ENCODE measurements at regions not wholly inside any gene's neighbourhood (a gene's known extent, or its start where the extent isn't known, plus 50 kb on each side); places are given as distances from the start of the nearest gene placed in this dataset. TPM values are rescaled to one million over a fixed set of nuclear protein-coding genes. Genes with fewer than 3 reads are reported as not detected.
"Not testable (repeated sequence)": the region's sequence is repeated elsewhere in the genome, so short reads cannot be mapped to it uniquely, and the experiment has no call there.

GRCh38 chr15:101970605-101971004, 158.6 kb downstream of the OR4F15 start:
- FAIRE-seq; BruUV-seq (replicated peaks); ATAC-seq; intact Hi-C loops (cut with micrococcal nuclease; ENCODE audit: unreplicated experiment); in situ Hi-C loops (cut with HindIII; ENCODE audit: extremely low pct_ligation_motif_present, low pct_unique_long_range_greater_than_20kb); H3K27me3 ChIP-seq (ENCODE audit: control insufficient read depth in 1 of 2, insufficient read depth in 2 of 2, low read length in 2 of 2); CTCF ChIA-PET (ENCODE audit: low intra/inter-chr PET ratio, low total read pairs); H3K9me3 ChIP-seq (ENCODE audit: low read length); H3K4me3 ChIP-seq (replicated peaks in 1 of 3; ENCODE audit: insufficient read depth in 1 of 3, low read depth in 2 of 3, low read length in 3 of 3); H3K27ac ChIP-seq (ENCODE audit: extremely low read length, insufficient read depth, low read length); H3K36me3 ChIP-seq (replicated peaks in 1 of 2; ENCODE audit: control insufficient read depth in 1 of 2, insufficient read depth in 2 of 2, low read length in 2 of 2); POLR2A ChIA-PET; H3K79me2 ChIP-seq (ENCODE audit: insufficient read depth, low read length); H3K4me2 ChIP-seq (ENCODE audit: low read depth, low read length); H4K20me1 ChIP-seq (ENCODE audit: insufficient read depth, low read length); H3K9ac ChIP-seq (ENCODE audit: insufficient read depth, low read depth, low read length); H2AFZ ChIP-seq (ENCODE audit: low read length); H3K4me1 ChIP-seq (ENCODE audit: insufficient read depth, low read length): not testable (repeated sequence)
- DNase-seq (ENCODE audit: low spot score): peak; percentile 20
- WGBS (ENCODE audit: low lambda C conversion rate): 57% methylated on average over 5 of the region's 6 CpGs
- 0 out of 2 replicates have a peak, but pooled peaks have one; percentile 32 for TF ChIP-seq ZNF263 (CRISPR knock-in tag; IDR thresholded peaks at IDR 0.05)

- ATAC-seq; H3K9ac ChIP-seq (ENCODE audit: insufficient read depth, low read depth, low read length); H3K4me2 ChIP-seq (ENCODE audit: low read depth, low read length); H3K9me3 ChIP-seq (ENCODE audit: low read length); POLR2A ChIA-PET; H3K27ac ChIP-seq (ENCODE audit: extremely low read length, insufficient read depth, low read length); H4K20me1 ChIP-seq (ENCODE audit: insufficient read depth, low read length); H3K4me1 ChIP-seq (ENCODE audit: insufficient read depth, low read length); in situ Hi-C loops (cut with HindIII; ENCODE audit: extremely low pct_ligation_motif_present, low pct_unique_long_range_greater_than_20kb); DNase-seq (ENCODE audit: low spot score); intact Hi-C loops (cut with micrococcal nuclease; ENCODE audit: unreplicated experiment); H3K36me3 ChIP-seq (replicated peaks in 1 of 2; ENCODE audit: control insufficient read depth in 1 of 2, insufficient read depth in 2 of 2, low read length in 2 of 2); CTCF ChIA-PET (ENCODE audit: low intra/inter-chr PET ratio, low total read pairs); H3K4me3 ChIP-seq (replicated peaks in 1 of 3; ENCODE audit: insufficient read depth in 1 of 3, low read depth in 2 of 3, low read length in 3 of 3); BruUV-seq (replicated peaks); FAIRE-seq; H3K27me3 ChIP-seq (ENCODE audit: control insufficient read depth in 1 of 2, insufficient read depth in 2 of 2, low read length in 2 of 2); H2AFZ ChIP-seq (ENCODE audit: low read length); H3K79me2 ChIP-seq (ENCODE audit: insufficient read depth, low read length): not testable (repeated sequence)
- WGBS (ENCODE audit: low lambda C conversion rate): no CpG with 5 or more reads among the region's 8 CpGs
Observed at GRCh38 chr15:101977281-101977680, 165.3 kb downstream of the OR4F15 start.

GRCh38 chr15:101980206-101980910, 168.4 kb downstream of the OR4F15 start:
- H3K4me3 ChIP-seq (replicated peaks in 1 of 3; ENCODE audit: insufficient read depth in 1 of 3, low read depth in 2 of 3, low read length in 3 of 3); H3K9me3 ChIP-seq (ENCODE audit: low read length); H3K36me3 ChIP-seq (replicated peaks in 1 of 2; ENCODE audit: control insufficient read depth in 1 of 2, insufficient read depth in 2 of 2, low read length in 2 of 2); ATAC-seq; intact Hi-C loops (cut with micrococcal nuclease; ENCODE audit: unreplicated experiment); DNase-seq (ENCODE audit: low spot score); in situ Hi-C loops (cut with HindIII; ENCODE audit: extremely low pct_ligation_motif_present, low pct_unique_long_range_greater_than_20kb); CTCF ChIA-PET (ENCODE audit: low intra/inter-chr PET ratio, low total read pairs); H4K20me1 ChIP-seq (ENCODE audit: insufficient read depth, low read length); H3K27ac ChIP-seq (ENCODE audit: extremely low read length, insufficient read depth, low read length); H2AFZ ChIP-seq (ENCODE audit: low read length); POLR2A ChIA-PET; H3K4me1 ChIP-seq (ENCODE audit: insufficient read depth, low read length); H3K9ac ChIP-seq (ENCODE audit: insufficient read depth, low read depth, low read length); H3K79me2 ChIP-seq (ENCODE audit: insufficient read depth, low read length); H3K27me3 ChIP-seq (ENCODE audit: control insufficient read depth in 1 of 2, insufficient read depth in 2 of 2, low read length in 2 of 2); BruUV-seq (replicated peaks); FAIRE-seq; H3K4me2 ChIP-seq (ENCODE audit: low read depth, low read length): not testable (repeated sequence)
- WGBS (ENCODE audit: low lambda C conversion rate): no CpG with 5 or more reads among the region's 53 CpGs

Small RNA genes lying in the stretch of these regions (microRNA-seq; reads per million reads assigned to microRNA genes)
- gene MIR1302-10 (not detected), gene MIR6859-3 (not detected)

Small RNA genes lying in the stretch of these regions (small RNA-seq; reads per million reads assigned to genes)
- gene AC140725.2 (ENCODE audit: insufficient read depth in 2 of 3, insufficient read length in 3 of 3, low read depth in 2 of 3, low replicate concordance in 1 of 3): 0 reads per million in 3 experiments
- 0 reads per million in 3 experiments for gene MIR6859-3 (ENCODE audit: insufficient read depth in 2 of 3, insufficient read length in 3 of 3, low read depth in 2 of 3, low replicate concordance in 1 of 3)

Data from HepG2 (cell line).